Myocyte (in vitro differentiated cells): ENCODE measurements at regions not wholly inside any gene's neighbourhood (a gene's known extent, or its start where the extent isn't known, plus 50 kb on each side); places are given as distances from the start of the nearest gene placed in this dataset. TPM values are rescaled to one million over a fixed set of nuclear protein-coding genes. Genes with fewer than 3 reads are reported as not detected.

ENCODE experiments used
- microRNA-seq: library from miRNA; unstranded; fragments of <30 nt; microRNA quantifications from one replicate; pipeline ENCODE4, GENCODE V29; 2016

Small RNAs in the stretch of these regions (microRNA-seq; reads per million reads assigned to microRNA genes)
- not detected for gene MIR3680-2
